DOHH2 (cell line): ENCODE measurements at regions not wholly inside any gene's neighbourhood (a gene's known extent, or its start where the extent isn't known, plus 50 kb on each side); places are given as distances from the start of the nearest gene placed in this dataset.

ENCODE experiments used
- H3F3A ChIP-seq: fragments of 200-600 bp; sonication (generic), shearing (Covaris generic); 2 replicates; pipeline ENCODE4 v1.6.0; 2016; ENCODE audit warnings: antibody characterized with exemption, mild to moderate bottlenecking; ENCODE audit not compliant: control insufficient read depth, insufficient read depth
- H3K27ac ChIP-seq: fragments of 200-600 bp; sonication (generic); 2 replicates; pipeline ENCODE4 v1.5.1; 2014; ENCODE audit warnings: low read depth, mild to moderate bottlenecking, low read length, moderate library complexity
- H3K27me3 ChIP-seq: fragments of 200-600 bp; sonication (generic); 2 replicates; pipeline ENCODE4 v1.6.1; 2014; ENCODE audit warnings: mild to moderate bottlenecking, low read length, mixed read lengths; ENCODE audit not compliant: control insufficient read depth
- H3K36me3 ChIP-seq: fragments of 200-600 bp; sonication (generic); 2 replicates; pipeline ENCODE4 v1.6.1; 2014; ENCODE audit warnings: mild to moderate bottlenecking, low read length, moderate library complexity, mixed read lengths; ENCODE audit not compliant: control insufficient read depth
- H3K4me1 ChIP-seq: fragments of 200-600 bp; sonication (generic); 2 replicates; pipeline ENCODE4 v1.6.1; 2014; ENCODE audit warnings: mild to moderate bottlenecking, low read length, mixed read lengths; ENCODE audit not compliant: control insufficient read depth
- H3K4me2 ChIP-seq: fragments of 200-600 bp; sonication (generic); 2 replicates; pipeline ENCODE4 v1.6.0; 2014; ENCODE audit warnings: mild to moderate bottlenecking, low read length, moderate library complexity
- H3K4me3 ChIP-seq: fragments of 200-600 bp; sonication (generic); 2 replicates; pipeline ENCODE4 v1.5.1; 2014; ENCODE audit warnings: mild to moderate bottlenecking, low read length, mixed read lengths
- H3K79me2 ChIP-seq: fragments of 200-600 bp; sonication (generic); 2 replicates; pipeline ENCODE4 v1.6.1; 2014; ENCODE audit warnings: mild to moderate bottlenecking, low read length, mixed read lengths; ENCODE audit not compliant: control insufficient read depth
- H3K9me2 ChIP-seq: fragments of 200-600 bp; sonication (generic); replicated peaks from 2 replicates; pipeline ENCODE4 v1.6.1; 2014; ENCODE audit warnings: mild to moderate bottlenecking, low read length, mixed read lengths; ENCODE audit not compliant: control insufficient read depth
- H3K9me3 ChIP-seq: fragments of 200-600 bp; sonication (generic); 2 replicates; pipeline ENCODE4 v1.6.1; 2014; ENCODE audit warnings: antibody characterized with exemption, low read length, mixed read lengths; ENCODE audit not compliant: control insufficient read depth, insufficient read depth
- H4K20me1 ChIP-seq: fragments of 200-600 bp; sonication (generic); 2 replicates; pipeline ENCODE4 v1.6.0; 2014; ENCODE audit warnings: low read depth, mild to moderate bottlenecking, antibody characterized with exemption, low read length, moderate library complexity; ENCODE audit not compliant: control insufficient read depth, insufficient read depth
- CTCF ChIP-seq: fragments of 200-600 bp; sonication (generic); IDR thresholded peaks from one replicate; pipeline ENCODE4 v1.5.1; 2014; ENCODE audit warnings: antibody characterized with exemption, mild to moderate bottlenecking, low read depth, low read length; ENCODE audit not compliant: poor library complexity, severe bottlenecking
- EZH2phosphoT487 ChIP-seq: fragments of 200-600 bp; sonication (generic); IDR thresholded peaks from 2 replicates; pipeline ENCODE4 v1.6.1; 2017; ENCODE audit warnings: borderline replicate concordance, mild to moderate bottlenecking, antibody characterized with exemption, low read length, moderate library complexity, mixed read lengths

GRCh38 chr1:113278371-113278770, 111.9 kb upstream of the MAGI3 start:
- no peaks in the 10 kb centered on the region for H4K20me1 ChIP-seq
- H3K27ac ChIP-seq, result no peak overlapping the region
- no peak for TF ChIP-seq EZH2phosphoT487
- no peak for TF ChIP-seq CTCF
- no peaks in the 10 kb centered on the region for H3K4me1 ChIP-seq
- no peak overlapping the region for H3K4me2 ChIP-seq
- no peaks in the 10 kb centered on the region for H3K9me3 ChIP-seq
- H3K79me2 ChIP-seq, result no peaks in the 10 kb centered on the region
- H3F3A ChIP-seq, result no peaks in the 10 kb centered on the region
- H3K36me3 ChIP-seq, result no peaks in the 10 kb centered on the region
- no peaks in the 10 kb centered on the region for H3K9me2 ChIP-seq
- H3K4me3 ChIP-seq, result no peak overlapping the region
- no peaks in the 10 kb centered on the region; the same call in 1 of the 2 replicates for H3K27me3 ChIP-seq

- Histone ChIP-seq H3K9me3 (no peaks in the 10 kb centered on the region), H3K27me3 (no peaks in the 10 kb centered on the region; the same call in 1 of the 2 replicates), H3K79me2 (no peaks in the 10 kb centered on the region), H4K20me1 (no peaks in the 10 kb centered on the region), H3K4me2 (no peak overlapping the region), H3K9me2 (no peaks in the 10 kb centered on the region), H3F3A (no peaks in the 10 kb centered on the region), H3K27ac (no peak overlapping the region), H3K36me3 (no peaks in the 10 kb centered on the region), H3K4me1 (no peaks in the 10 kb centered on the region), H3K4me3 (no peak overlapping the region)
- TF ChIP-seq EZH2phosphoT487 (no peak), CTCF (no peak)
Observed at GRCh38 chr1:113278777-113279176, 111.5 kb upstream of the MAGI3 start.

- H4K20me1 ChIP-seq, result no peaks in the 10 kb centered on the region
- no peaks in the 10 kb centered on the region for H3K4me1 ChIP-seq
- no peaks in the 10 kb centered on the region for H3K9me2 ChIP-seq
- no peak overlapping the region for H3K4me2 ChIP-seq
- H3K27me3 ChIP-seq, result no peaks in the 10 kb centered on the region; the same call in 1 of the 2 replicates
- H3K4me3 ChIP-seq, result no peak overlapping the region
- no peaks in the 10 kb centered on the region for H3K79me2 ChIP-seq
- no peaks in the 10 kb centered on the region for H3K36me3 ChIP-seq
- no peaks in the 10 kb centered on the region for H3F3A ChIP-seq
- H3K9me3 ChIP-seq, result no peaks in the 10 kb centered on the region
- TF ChIP-seq EZH2phosphoT487 (no peak), CTCF (no peak)
- H3K27ac ChIP-seq, result no peak overlapping the region
Observed at GRCh38 chr1:113279776-113280391, 110.4 kb upstream of the MAGI3 start.

GRCh38 chr1:113280581-113280980, 109.7 kb upstream of the MAGI3 start:
- Histone ChIP-seq H3K36me3 (no peaks in the 10 kb centered on the region), H3K27ac (no peak overlapping the region), H3F3A (no peaks in the 10 kb centered on the region), H3K9me2 (no peaks in the 10 kb centered on the region), H3K79me2 (no peaks in the 10 kb centered on the region), H3K9me3 (no peaks in the 10 kb centered on the region), H3K4me3 (no peak overlapping the region), H4K20me1 (no peaks in the 10 kb centered on the region), H3K4me1 (no peaks in the 10 kb centered on the region), H3K27me3 (no peaks in the 10 kb centered on the region; the same call in 1 of the 2 replicates), H3K4me2 (no peak overlapping the region)
- no peak for TF ChIP-seq EZH2phosphoT487
- TF ChIP-seq CTCF, result no peak
